Neural cell (in vitro differentiated cells): ENCODE measurements at regions not wholly inside any gene's neighbourhood (a gene's known extent, or its start where the extent isn't known, plus 50 kb on each side); places are given as distances from the start of the nearest gene placed in this dataset.

Source experiments
- H2AFZ ChIP-seq: fragments of 200-600, 300-800 bp; sonication (generic), shearing (Covaris generic); 2 replicates; pipeline ENCODE4 v1.6.0; 2014; ENCODE audit warnings: low read depth, mild to moderate bottlenecking, antibody characterized with exemption, low read length, moderate library complexity
- H3F3A ChIP-seq: fragments of 200-600 bp; shearing (Covaris generic); 2 replicates; pipeline ENCODE4 v1.6.1; 2016; ENCODE audit warnings: mild to moderate bottlenecking, moderate library complexity, mixed read lengths, antibody characterized with exemption, low read length; ENCODE audit not compliant: insufficient read depth, poor library complexity, severe bottlenecking
- H3K27ac ChIP-seq: fragments of 200-600, 300-800 bp; sonication (generic), shearing (Covaris generic); 2 replicates; pipeline ENCODE4 v1.5.1; 2014; ENCODE audit warnings: mild to moderate bottlenecking, low read length, moderate library complexity
- H3K27me3 ChIP-seq: fragments of 300-800, 200-600 bp; sonication (generic), shearing (Covaris generic); 2 replicates; pipeline ENCODE4 v1.6.0; 2014; ENCODE audit warnings: mild to moderate bottlenecking, low read depth, low read length, moderate library complexity; ENCODE audit not compliant: insufficient read depth
- H3K36me3 ChIP-seq: fragments of 300-800, 200-600 bp; sonication (generic), shearing (Covaris generic); 2 replicates; pipeline ENCODE4 v1.5.1; 2014; ENCODE audit warnings: mild to moderate bottlenecking, antibody characterized with exemption, low read length, moderate library complexity; ENCODE audit not compliant: insufficient read depth
- H3K4me2 ChIP-seq: fragments of 300-800, 200-600 bp; sonication (generic), shearing (Covaris generic); 2 replicates; pipeline ENCODE4 v1.6.0; 2014; ENCODE audit warnings: mild to moderate bottlenecking, low read length
- H3K4me3 ChIP-seq: fragments of 300-800, 200-600 bp; sonication (generic), shearing (Covaris generic); 2 replicates; pipeline ENCODE4 v1.5.1; 2014; ENCODE audit warnings: mild to moderate bottlenecking, low read length, moderate library complexity
- H3K79me2 ChIP-seq: fragments of 200-600 bp; shearing (Covaris generic); replicated peaks from 2 replicates; pipeline ENCODE4 v1.6.0; 2014; ENCODE audit warnings: mild to moderate bottlenecking, low read length, moderate library complexity; ENCODE audit not compliant: insufficient read depth
- H3K9ac ChIP-seq: fragments of 300-800, 200-600 bp; sonication (generic), shearing (Covaris generic); 2 replicates; pipeline ENCODE4 v1.6.1; 2016; ENCODE audit warnings: mild to moderate bottlenecking, low read length, mixed read lengths
- H3K9me2 ChIP-seq: fragments of 200-600 bp; shearing (Covaris generic); 2 replicates; pipeline ENCODE4 v1.6.1; 2016; ENCODE audit warnings: mild to moderate bottlenecking, low read length, mixed read lengths; ENCODE audit not compliant: insufficient read depth
- H3K9me3 ChIP-seq: fragments of 200-600, 300-800 bp; sonication (generic), shearing (Covaris generic); 2 replicates; pipeline ENCODE4 v1.6.1; 2016; ENCODE audit warnings: mild to moderate bottlenecking, mixed run types, low read length, moderate library complexity, mixed read lengths
- H4K20me1 ChIP-seq: fragments of 200-600 bp; shearing (Covaris generic); 2 replicates; pipeline ENCODE4 v1.6.1; 2016; ENCODE audit warnings: mild to moderate bottlenecking, mixed run types; ENCODE audit not compliant: insufficient read depth
- EP300 ChIP-seq: fragments of 450-650 bp; conservative IDR thresholded peaks from 2 replicates; pipeline ENCODE4 v1.6.1; 2014; ENCODE audit warnings: antibody characterized with exemption, mild to moderate bottlenecking, moderate library complexity; ENCODE audit not compliant: poor library complexity, severe bottlenecking
- EZH2 ChIP-seq: fragments of 200-600, 300-800 bp; shearing (Covaris generic), sonication (generic); IDR thresholded peaks from 2 replicates; pipeline ENCODE4 v1.6.1; 2014; ENCODE audit warnings: antibody characterized with exemption, low read length, borderline replicate concordance, mild to moderate bottlenecking; ENCODE audit not compliant: insufficient read depth, poor library complexity, severe bottlenecking
- MXI1 ChIP-seq: fragments of 450-650 bp; conservative IDR thresholded peaks from 2 replicates; pipeline ENCODE4 v1.6.1; 2014; ENCODE audit warnings: antibody characterized with exemption, mild to moderate bottlenecking; ENCODE audit not compliant: poor library complexity, severe bottlenecking
- POLR2AphosphoS5 ChIP-seq: IDR thresholded peaks from 2 replicates; pipeline ENCODE4 v1.6.1; 2012
- RAD21 ChIP-seq: fragments of 450-650 bp; conservative IDR thresholded peaks from 2 replicates; pipeline ENCODE4 v1.6.1; 2014; ENCODE audit warnings: antibody characterized with exemption, mild to moderate bottlenecking, moderate library complexity
- REST ChIP-seq: IDR thresholded peaks from 2 replicates; pipeline ENCODE4 v1.6.1; 2012; ENCODE audit warnings: borderline replicate concordance
- SMC3 ChIP-seq: fragments of 450-650 bp; conservative IDR thresholded peaks from 2 replicates; pipeline ENCODE4 v1.6.1; 2014; ENCODE audit warnings: antibody characterized with exemption, mild to moderate bottlenecking, moderate library complexity; ENCODE audit not compliant: poor library complexity
- TAF1 ChIP-seq: IDR thresholded peaks from 2 replicates; pipeline ENCODE4 v1.6.1; 2012; ENCODE audit warnings: low read depth
- TF ChIP-seq, protein P1 (sequence below): fragments of 450-650 bp; IDR thresholded peaks from 2 replicates; pipeline ENCODE4 v1.5.1; 2014; ENCODE audit warnings: antibody characterized with exemption, mild to moderate bottlenecking, moderate library complexity; ENCODE audit not compliant: poor library complexity, severe bottlenecking

DNA sequence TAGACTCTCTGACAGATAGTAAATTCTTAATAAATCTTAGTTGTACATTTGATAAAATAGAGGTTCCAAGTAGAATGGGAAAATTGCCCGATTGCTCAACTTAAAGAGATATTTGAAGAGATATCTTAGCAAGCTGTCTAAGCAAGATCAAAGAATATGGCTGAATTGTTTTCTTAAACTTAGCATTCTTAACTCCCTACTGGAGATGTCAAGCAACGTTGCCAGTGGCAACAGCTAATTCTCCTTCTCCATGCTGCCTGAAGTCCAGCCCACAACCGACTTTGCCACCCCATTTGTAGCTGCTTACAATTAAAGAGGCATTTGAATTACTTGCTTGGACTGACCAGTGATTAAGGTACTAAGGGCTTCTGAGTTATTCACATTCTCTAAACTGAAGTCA, 94.4 kb downstream of the FAM181B start:
- no peaks in the 10 kb centered on the region for H3K36me3 ChIP-seq
- H3K9ac ChIP-seq = no peak overlapping the region
- no peak overlapping the region for H3K4me2 ChIP-seq
- H4K20me1 ChIP-seq = no peaks in the 10 kb centered on the region
- no peak overlapping the region for H2AFZ ChIP-seq
- TF ChIP-seq, protein P1, sequence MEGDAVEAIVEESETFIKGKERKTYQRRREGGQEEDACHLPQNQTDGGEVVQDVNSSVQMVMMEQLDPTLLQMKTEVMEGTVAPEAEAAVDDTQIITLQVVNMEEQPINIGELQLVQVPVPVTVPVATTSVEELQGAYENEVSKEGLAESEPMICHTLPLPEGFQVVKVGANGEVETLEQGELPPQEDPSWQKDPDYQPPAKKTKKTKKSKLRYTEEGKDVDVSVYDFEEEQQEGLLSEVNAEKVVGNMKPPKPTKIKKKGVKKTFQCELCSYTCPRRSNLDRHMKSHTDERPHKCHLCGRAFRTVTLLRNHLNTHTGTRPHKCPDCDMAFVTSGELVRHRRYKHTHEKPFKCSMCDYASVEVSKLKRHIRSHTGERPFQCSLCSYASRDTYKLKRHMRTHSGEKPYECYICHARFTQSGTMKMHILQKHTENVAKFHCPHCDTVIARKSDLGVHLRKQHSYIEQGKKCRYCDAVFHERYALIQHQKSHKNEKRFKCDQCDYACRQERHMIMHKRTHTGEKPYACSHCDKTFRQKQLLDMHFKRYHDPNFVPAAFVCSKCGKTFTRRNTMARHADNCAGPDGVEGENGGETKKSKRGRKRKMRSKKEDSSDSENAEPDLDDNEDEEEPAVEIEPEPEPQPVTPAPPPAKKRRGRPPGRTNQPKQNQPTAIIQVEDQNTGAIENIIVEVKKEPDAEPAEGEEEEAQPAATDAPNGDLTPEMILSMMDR = no peak
- TF ChIP-seq RAD21 = no peak
- TF ChIP-seq TAF1 = no peak
- no peak for TF ChIP-seq EP300
- no peak for TF ChIP-seq SMC3
- no peak for TF ChIP-seq EZH2
- TF ChIP-seq MXI1 = no peak
- no peak for TF ChIP-seq REST
- TF ChIP-seq POLR2AphosphoS5 = no peak
- no peak overlapping the region for H3K4me3 ChIP-seq
- H3F3A ChIP-seq = no peaks in the 10 kb centered on the region
- no peaks in the 10 kb centered on the region for H3K9me2 ChIP-seq
- no peak overlapping the region for H3K27ac ChIP-seq
- H3K27me3 ChIP-seq = no peaks in the 10 kb centered on the region
- H3K9me3 ChIP-seq = no peaks in the 10 kb centered on the region
- H3K79me2 ChIP-seq = no peaks in the 10 kb centered on the region

DNA sequence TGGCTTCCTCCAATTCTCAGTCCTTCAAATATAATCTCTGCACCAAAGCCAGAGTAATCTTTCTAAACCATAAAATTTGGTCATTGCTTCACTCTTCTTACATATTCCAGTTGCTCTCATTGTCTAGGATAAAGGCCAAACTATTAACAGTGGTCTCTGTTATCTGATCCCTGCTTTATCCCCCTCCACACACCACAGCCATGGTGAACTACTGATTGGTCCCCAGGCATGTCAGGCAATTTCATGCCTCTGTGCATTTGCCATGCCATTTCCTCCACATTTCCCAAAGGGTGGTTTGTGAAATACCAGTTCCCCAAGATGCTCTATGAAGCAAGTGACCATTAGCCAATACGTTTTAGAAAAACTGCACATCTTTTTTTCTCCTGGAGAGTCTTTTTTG, 97.0 kb downstream of the FAM181B start:
- Histone ChIP-seq H3K27ac (no peak overlapping the region), H4K20me1 (no peaks in the 10 kb centered on the region), H3K9me2 (no peaks in the 10 kb centered on the region), H3K4me3 (no peak overlapping the region), H3K27me3 (no peaks in the 10 kb centered on the region), H3K9me3 (no peaks in the 10 kb centered on the region), H3K9ac (no peak overlapping the region), H3K79me2 (no peaks in the 10 kb centered on the region), H3K36me3 (no peaks in the 10 kb centered on the region), H3K4me2 (no peak overlapping the region), H3F3A (no peaks in the 10 kb centered on the region), H2AFZ (no peak overlapping the region)
- TF ChIP-seq REST = no peak
- no peak for TF ChIP-seq SMC3
- TF ChIP-seq TAF1 = no peak
- TF ChIP-seq EZH2 = no peak
- no peak for TF ChIP-seq POLR2AphosphoS5
- no peak for TF ChIP-seq EP300
- TF ChIP-seq RAD21 = no peak
- no peak for TF ChIP-seq MXI1
- TF ChIP-seq, protein P1 = no peak
